Heart right ventricle (tissue), 16 donors: ENCODE measurements at regions not wholly inside any gene's neighbourhood (a gene's known extent, or its start where the extent isn't known, plus 50 kb on each side); places are given as distances from the start of the nearest gene placed in this dataset.

Experiments used
- ATAC-seq, 8 donors: fragments of 200-7000 bp; cut with Tn5 transposase; one replicate each; pipeline ENCODE4 v1.9.1; 2020; ENCODE audit warnings: mild to moderate bottlenecking in 8 of 8, moderate library complexity in 8 of 8, moderate number of reproducible peaks in 1 of 8
- DNase-seq, 2 donors: peaks; one replicate each; pipeline ENCODE4 v3.0.0-alpha.2; 2020
- H3K27ac ChIP-seq, 10 donors: fragments of 200-600 bp; sonication (generic) in 2 of 10; one replicate each; pipeline versions ENCODE4 v1.5.0 to v1.8.0; 2020 to 2022; ENCODE audit warnings: mild to moderate bottlenecking in 3 of 10
- H3K27me3 ChIP-seq, 7 donors: fragments of 200-600 bp; one replicate each; pipeline ENCODE4 v1.8.0; 2021 to 2022; ENCODE audit warnings: mild to moderate bottlenecking in 2 of 7
- H3K36me3 ChIP-seq, 9 donors: fragments of 200-600 bp; sonication (generic) in 1 of 9; one replicate each; pipeline versions ENCODE4 v1.5.0 to v1.8.0; 2020 to 2022; ENCODE audit warnings: mild to moderate bottlenecking in 2 of 9
- H3K4me1 ChIP-seq, 9 donors: fragments of 200-600 bp; sonication (generic) in 1 of 9; one replicate each; pipeline versions ENCODE4 v1.5.0 to v1.8.0; 2020 to 2022; ENCODE audit warnings: mild to moderate bottlenecking in 4 of 9
- H3K4me3 ChIP-seq, 10 donors: fragments of 200-600 bp; sonication (generic) in 2 of 10; one replicate each; pipeline versions ENCODE4 v1.5.0 to v1.8.0; 2020 to 2022; ENCODE audit warnings: mild to moderate bottlenecking in 7 of 10, moderate library complexity in 2 of 10
- H3K9me3 ChIP-seq, 11 donors: fragments of 200-600 bp in 10 of 11; sonication (generic) in 2 of 11; one replicate each; pipeline versions ENCODE4 v1.5.0 to v1.8.0; 2013 to 2022; ENCODE audit warnings: mild to moderate bottlenecking in 2 of 11, control low read depth in 1 of 11, moderate library complexity in 1 of 11
- CTCF ChIP-seq, 9 donors: fragments of 200-600 bp; sonication (generic) in 2 of 9; IDR thresholded peaks; one replicate each; pipeline versions ENCODE4 v1.5.0 to v1.8.0; 2021 to 2022; ENCODE audit warnings: antibody characterized with exemption in 9 of 9, mild to moderate bottlenecking in 5 of 9, moderate library complexity in 1 of 9
- WGBS, 2 donors: extraction: QIAGEN DNeasy Blood & Tissue Kit; methylation state at CpG; one replicate each; pipeline ENCODE4 v1.1.7; 2013; ENCODE audit warnings: inconsistent platforms in 1 of 2; 5-methylcytosine and 5-hydroxymethylcytosine counted together
- intact Hi-C, 10 donors: fragments of 100-400 bp; cut with DNase I; formaldehyde crosslinking; loops; one replicate each; pipeline versions ENCODE4 v1.11.1 to v1.14.2; 2022
- donor health status: Arrhythmogenic right ventricular cardiomyopathy.
- donor health status: ischemic (EF 13 %, LVEDD 7.1; RV severe dilation, severe dysfunction).
- donor health status: healthy with polysubstance abuse.
- donor health status: DM: no; HTN: yes; CAD: no.
- donor health status: DM: no; HTN: no; CAD: no.
- donor health status: ischemic (EF 25% LVEDD 6.9; RV normal size, moderate dysfunction).
- donor health status: ischemic (EF 25% LVEDD 5.7; RV mildly dilated, moderate dysfunction).
- donor health status: healthy.
- donor health status: DM: yes; HTN: yes; CAD: no.
- donor health status: Ischemic cardiomyopathy.
- donor health status: ischemic (EF 35%, LVEDD 5.7; RV mildly dilated, moderate dysfunction).
- donor health status: nonischemic (EF 11% LVEDD 7.7; RV severe dilation, severe dysfunction).
- donor health status: DM: yes; HTN: yes; CAD: no.
- donor health status: PGD.
- donor health status: ischemic (EF 29% LVEDD 5.4; RV normal size, mild dysfunction).
- donor health status: nonischemic (EF 23%, LVEDD 6.1; RV moderate dilation, normal function).

- Histone ChIP-seq H3K4me3 (no peak overlapping the region), H3K9me3 (no peaks in the 10 kb centered on the region), H3K27me3 (no peaks in the 10 kb centered on the region), H3K36me3 (no peaks in the 10 kb centered on the region), H3K4me1 (no peaks in the 10 kb centered on the region), H3K27ac (no peak overlapping the region)
- DNase-seq (no peak), ATAC-seq (no peak)
- intact Hi-C loops, result no loop called here
- TF ChIP-seq CTCF (IDR thresholded peaks at IDR 0.05), result no peak
Measured at GRCh38 chr10:61341008-61341407, 112.2 kb downstream of the TMEM26 start.

- no peak for DNase-seq
- H3K36me3 ChIP-seq, result no peaks in the 10 kb centered on the region
- H3K9me3 ChIP-seq, result peaks cover 0 to 2% (median 0%) of the 10 kb centered on the region in 11 donors
- no peaks in the 10 kb centered on the region for H3K4me1 ChIP-seq
- intact Hi-C loops, result no loop called here
- no peaks in the 10 kb centered on the region for H3K27me3 ChIP-seq
- WGBS, 2 donors, result 90 to 95% methylated on average over 1 of the region's 1 CpG
- no peak overlapping the region for H3K27ac ChIP-seq
- no peak for ATAC-seq
- TF ChIP-seq CTCF (IDR thresholded peaks at IDR 0.05), result no peak
- H3K4me3 ChIP-seq, result no peak overlapping the region
Measured at GRCh38 chr10:61338146-61338545, 115.0 kb downstream of the TMEM26 start.

GRCh38 chr10:61337741-61338140 lies 115.4 kb downstream of the TMEM26 start:
- 90 to 94% methylated on average over 3 of the region's 3 CpGs for WGBS, 2 donors
- intact Hi-C loops, result no loop called here

GRCh38 chr10:61336831-61337230 lies 116.3 kb downstream of the TMEM26 start:
- H3K9me3 ChIP-seq, result peaks cover 0 to 3% (median 0%) of the 10 kb centered on the region in 11 donors
- no peaks in the 10 kb centered on the region for H3K4me1 ChIP-seq
- 81% methylated on average over 4 of the region's 4 CpGs for WGBS, 2 donors
- intact Hi-C loops, result no loop called here
- H3K4me3 ChIP-seq, result no peak overlapping the region
- DNase-seq, result no peak
- no peak overlapping the region for H3K27ac ChIP-seq
- no peak for ATAC-seq
- no peak for TF ChIP-seq CTCF (IDR thresholded peaks at IDR 0.05)
- no peaks in the 10 kb centered on the region for H3K27me3 ChIP-seq
- H3K36me3 ChIP-seq, result no peaks in the 10 kb centered on the region

More at GRCh38 chr10:61337741-61338140, 115.4 kb downstream of the TMEM26 start:
- no peak for TF ChIP-seq CTCF (IDR thresholded peaks at IDR 0.05)
- ATAC-seq (no peak), DNase-seq (no peak)
- Histone ChIP-seq H3K27ac (no peak overlapping the region), H3K36me3 (no peaks in the 10 kb centered on the region), H3K9me3 (peaks cover 0 to 3% (median 0%) of the 10 kb centered on the region in 11 donors), H3K4me1 (no peaks in the 10 kb centered on the region), H3K27me3 (no peaks in the 10 kb centered on the region), H3K4me3 (no peak overlapping the region)

- H3K4me1 ChIP-seq, result no peaks in the 10 kb centered on the region
- DNase-seq (no peak), ATAC-seq (no peak)
- H3K27ac ChIP-seq, result no peak overlapping the region
- H3K36me3 ChIP-seq, result no peaks in the 10 kb centered on the region
- H3K27me3 ChIP-seq, result peaks cover 0 to 3% (median 0%) of the 10 kb centered on the region in 7 donors
- TF ChIP-seq CTCF (IDR thresholded peaks at IDR 0.05), result no peak
- no peak overlapping the region for H3K4me3 ChIP-seq
- intact Hi-C loops, result no loop called here
- peaks cover 0 to 9% (median 0%) of the 10 kb centered on the region in 11 donors for H3K9me3 ChIP-seq
Measured at GRCh38 chr10:61335359-61335758, 117.8 kb downstream of the TMEM26 start.
